COLO668 (cell line): ENCODE measurements at regions not wholly inside any gene's neighbourhood (a gene's known extent, or its start where the extent isn't known, plus 50 kb on each side); places are given as distances from the start of the nearest gene placed in this dataset.
A peak's percentile ranks its signal among the peaks of the same experiment; 100 is the strongest.

Experiments used
- DNase-seq: peaks from one replicate; lab custom pipeline; 2025; ENCODE audit not compliant: unreplicated experiment; lab: John Stamatoyannopoulos, UW

- DNase-seq: no peak
Observed at GRCh38 chr7:55690-56248, 136.6 kb upstream of the FAM20C start.

- no peak for DNase-seq
Observed at GRCh38 chr7:56291-56913, 136.0 kb upstream of the FAM20C start.

- DNase-seq: no peak
Observed at GRCh38 chr7:57071-57470, 135.3 kb upstream of the FAM20C start.

GRCh38 chr7:57482-58255 lies 134.7 kb upstream of the FAM20C start:
- DNase-seq: no peak

GRCh38 chr7:58316-58715 lies 134.1 kb upstream of the FAM20C start:
- DNase-seq: no peak

GRCh38 chr7:59079-60016 lies 133.0 kb upstream of the FAM20C start:
- no peak for DNase-seq

GRCh38 chr7:60017-60675 lies 132.2 kb upstream of the FAM20C start:
- DNase-seq: no peak

- no peak for DNase-seq
Observed at GRCh38 chr7:60706-61105, 131.7 kb upstream of the FAM20C start.

GRCh38 chr7:61111-61510 lies 131.3 kb upstream of the FAM20C start:
- no peak for DNase-seq

- no peak for DNase-seq
Observed at GRCh38 chr7:61576-62360, 130.6 kb upstream of the FAM20C start.

GRCh38 chr7:62361-63116 lies 129.8 kb upstream of the FAM20C start:
- DNase-seq: no peak

GRCh38 chr7:63117-63480 lies 129.3 kb upstream of the FAM20C start:
- no peak for DNase-seq

- peak; percentile 36 for DNase-seq
Observed at GRCh38 chr7:63521-64021, 128.8 kb upstream of the FAM20C start.

- peak; percentile 48 for DNase-seq
Observed at GRCh38 chr7:64098-64915, 128.1 kb upstream of the FAM20C start.

- no peak for DNase-seq
Observed at GRCh38 chr7:64916-65341, 127.4 kb upstream of the FAM20C start.

- DNase-seq: no peak
Observed at GRCh38 chr7:65554-65953, 126.8 kb upstream of the FAM20C start.

- DNase-seq: no peak
Observed at GRCh38 chr7:66296-66695, 126.1 kb upstream of the FAM20C start.

GRCh38 chr7:66741-67140 lies 125.6 kb upstream of the FAM20C start:
- no peak for DNase-seq
